Posterior cingulate gyrus (tissue), 11 donors: ENCODE measurements at regions not wholly inside any gene's neighbourhood (a gene's known extent, or its start where the extent isn't known, plus 50 kb on each side); places are given as distances from the start of the nearest gene placed in this dataset.

Experiments used
- DNase-seq, 10 donors: peaks; one replicate each; pipeline versions ENCODE4 v3.0.0 to v3.0.0-alpha.2; 2020 to 2021; ENCODE audit warnings: mixed read lengths in 3 of 10
- intact Hi-C: fragments of 100-400 bp; cut with DNase I; formaldehyde crosslinking; loops from one replicate; pipeline ENCODE4 v1.15.1; 2023

- intact Hi-C loops: no loop called here
- DNase-seq: peak in 3 of 10 donors; percentile 32 to 60 (median 44)
These were observed 222.3 kb downstream of the TEX29 start for GRCh38 chr13:111542530-111543341.

- intact Hi-C loops: no loop called here
- peak in 2 of 10 donors; percentile 47 to 60 for DNase-seq
These were observed 226.7 kb downstream of the TEX29 start for GRCh38 chr13:111546921-111547675.

GRCh38 chr13:111547726-111548273 is 227.4 kb downstream of the TEX29 start:
- intact Hi-C loops: no loop called here
- peak in 2 of 10 donors; percentile 66 to 79 for DNase-seq

DNA sequence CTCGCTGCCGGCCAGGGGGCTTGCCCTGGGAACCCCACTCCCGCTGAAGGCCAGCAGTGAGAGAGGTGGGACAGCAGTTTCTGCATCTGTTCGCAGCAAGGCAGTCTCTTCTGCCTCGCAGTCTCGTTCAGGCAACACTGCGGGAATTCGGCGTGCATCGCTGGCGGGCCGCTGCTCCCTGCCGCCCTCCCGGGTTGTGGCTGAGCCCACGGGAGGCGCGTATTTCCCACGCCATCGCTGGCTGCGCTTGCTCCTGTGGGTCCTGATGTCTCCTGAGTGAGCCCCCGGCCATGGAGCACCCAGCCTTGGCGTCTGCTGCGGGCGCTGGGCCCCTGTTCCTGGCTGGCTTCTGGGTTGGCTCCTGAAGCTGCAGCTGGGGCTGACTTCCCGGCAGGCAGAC is 227.9 kb downstream of the TEX29 start:
- peak in 2 of 10 donors; percentile 64 to 84 for DNase-seq
- intact Hi-C loops: no loop called here

- intact Hi-C loops: no loop called here
- DNase-seq: peak in 1 of 10 donors; percentile 39
These were observed 228.4 kb downstream of the TEX29 start for GRCh38 chr13:111548805-111549204.

DNA sequence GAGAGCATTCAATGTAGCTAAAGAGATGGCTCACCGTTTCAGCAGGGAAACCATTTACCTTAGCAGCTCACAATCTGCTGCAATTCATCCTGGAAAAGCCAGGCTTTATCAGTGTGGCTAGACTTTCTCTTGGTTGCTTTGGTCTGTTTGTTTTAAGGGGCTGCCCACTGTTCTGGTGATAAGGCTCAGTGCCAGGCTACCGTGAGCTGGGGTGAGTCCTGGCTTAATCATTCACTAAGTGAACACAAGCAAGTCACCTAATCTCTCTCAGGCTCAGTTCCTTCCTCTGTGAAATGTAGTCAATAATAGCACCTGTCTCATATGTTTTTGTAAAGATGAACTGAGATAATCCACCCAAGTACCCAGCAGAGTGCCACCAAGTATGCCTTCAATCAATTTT is 229.0 kb downstream of the TEX29 start:
- peak in 1 of 10 donors; percentile 6 for DNase-seq
- intact Hi-C loops: no loop called here

DNA sequence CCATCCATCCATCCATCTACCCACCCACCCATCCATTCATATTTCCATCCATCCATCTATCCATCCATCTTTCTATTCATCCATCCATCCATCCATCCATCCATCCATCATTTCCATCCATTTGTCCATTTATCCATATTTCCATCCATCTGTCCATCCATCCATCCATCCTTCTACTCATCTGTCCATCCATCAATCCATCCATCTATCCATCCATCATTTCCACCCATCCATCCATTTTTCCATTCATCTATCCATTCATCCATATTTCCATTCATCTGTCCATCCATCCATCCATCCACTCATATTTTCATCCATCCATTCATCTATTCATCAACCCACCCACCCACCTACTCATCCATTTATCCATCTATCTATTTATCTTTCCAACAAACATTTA is 229.6 kb downstream of the TEX29 start:
- intact Hi-C loops: no loop called here
- DNase-seq: no peak

DNA sequence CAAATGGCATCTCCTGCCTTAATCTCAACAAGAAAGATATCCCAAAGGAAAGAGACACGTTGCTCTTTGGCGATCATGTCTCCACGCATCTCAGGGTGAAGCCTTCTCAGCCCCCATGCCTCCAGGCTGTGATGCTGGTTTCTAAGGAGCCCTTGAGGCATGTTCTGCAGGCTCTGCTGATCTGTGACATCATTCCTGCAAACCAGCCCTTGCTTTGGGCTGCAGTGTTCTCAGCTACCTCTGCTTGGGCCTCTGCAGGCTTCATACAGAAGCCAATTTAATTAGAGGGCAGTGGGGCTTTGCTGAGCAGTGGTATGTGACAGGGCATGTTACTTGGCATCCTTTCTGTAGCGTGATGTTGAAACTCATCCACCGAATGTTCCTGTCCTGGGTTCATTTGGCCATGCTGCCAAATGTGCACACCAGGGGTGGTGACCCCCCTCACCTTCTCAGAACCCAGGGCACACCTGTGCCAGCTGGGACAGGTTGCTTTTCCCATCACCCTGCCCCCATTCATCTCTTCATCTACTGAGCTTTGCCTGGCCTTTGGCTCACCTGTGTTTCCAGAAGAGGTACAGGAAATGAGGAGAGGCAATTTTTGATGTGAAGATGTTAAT is 230.9 kb downstream of the TEX29 start:
- intact Hi-C loops: no loop called here
- peak in 2 of 10 donors; percentile 13 to 49 for DNase-seq

DNA sequence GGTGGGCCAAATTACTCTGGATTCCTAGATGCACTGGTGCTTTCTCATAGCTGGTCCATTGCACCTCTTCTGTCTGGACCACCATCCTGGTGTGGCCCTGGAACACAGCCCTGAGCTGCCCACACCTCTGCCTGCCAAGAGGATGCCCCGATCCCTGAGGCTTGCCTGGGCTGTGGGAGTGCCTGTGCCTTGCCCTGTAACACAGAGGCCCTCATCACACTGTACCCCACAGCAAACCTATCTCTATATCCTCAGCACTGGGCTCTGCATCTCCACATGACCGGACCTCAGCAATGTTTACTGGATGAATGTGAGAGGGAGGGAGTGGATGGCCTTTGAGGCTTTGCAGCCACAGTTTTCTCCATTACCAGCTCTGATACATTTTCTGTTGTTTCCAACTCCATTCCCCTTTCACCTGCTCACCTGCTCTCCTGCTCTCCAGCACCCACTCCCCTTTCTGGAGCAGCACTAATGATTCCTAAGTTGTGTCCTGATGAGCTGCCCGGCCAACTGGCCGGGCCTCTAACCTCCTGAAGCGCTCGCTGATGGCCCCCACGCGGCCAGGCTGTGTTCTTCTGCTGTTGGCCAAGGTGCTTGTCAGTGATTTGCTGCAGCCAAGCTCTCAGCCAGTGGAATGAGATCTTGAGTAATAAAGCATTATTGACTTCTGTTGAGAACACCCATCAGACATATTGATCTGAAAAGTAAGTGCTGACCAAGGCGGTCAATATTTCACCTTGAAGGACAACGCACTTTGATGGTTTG is 232.6 kb downstream of the TEX29 start:
- intact Hi-C loops: no loop called here
- peak in 1 of 10 donors; percentile 45 for DNase-seq

DNA sequence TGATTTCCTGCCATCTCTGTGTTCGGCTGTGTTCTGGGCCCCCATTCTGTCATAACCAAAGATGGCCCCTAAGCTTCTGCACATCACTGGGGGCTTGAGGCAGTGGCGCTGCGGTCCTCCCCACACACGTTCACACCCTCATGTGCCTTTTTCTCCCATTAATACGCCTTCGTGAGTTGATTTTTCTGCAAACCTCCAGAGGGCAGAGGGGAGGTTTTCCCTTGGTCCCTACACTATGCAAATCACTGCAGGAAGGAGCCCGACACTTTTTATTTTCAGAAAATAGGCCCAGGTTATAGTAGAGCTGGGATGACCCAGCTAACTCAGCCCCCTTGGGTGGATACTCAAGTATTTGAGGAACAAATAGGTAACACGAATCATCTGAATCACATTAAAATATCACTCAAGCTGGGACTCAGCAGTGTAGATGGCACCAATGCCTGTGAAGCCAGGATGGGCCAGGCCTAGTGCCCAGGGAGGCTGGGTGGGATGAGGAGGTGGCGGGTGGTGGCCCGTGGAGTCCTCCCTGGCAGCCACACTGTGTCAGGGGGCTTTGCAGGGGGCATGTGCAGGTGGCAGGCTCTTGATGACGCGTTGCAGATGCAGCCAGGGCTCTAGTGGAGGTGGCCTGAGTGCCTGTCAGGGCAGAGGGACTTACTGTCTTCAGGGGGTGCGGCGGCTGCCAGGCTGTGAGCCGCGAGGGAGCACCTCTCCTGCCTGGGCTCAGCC is 234.3 kb downstream of the TEX29 start:
- DNase-seq: peak in 1 of 10 donors; percentile 47
- intact Hi-C loops: no loop called here

GRCh38 chr13:111555268-111555808 is 234.9 kb downstream of the TEX29 start:
- peak in 1 of 10 donors; percentile 14 for DNase-seq
- intact Hi-C loops: no loop called here

DNA sequence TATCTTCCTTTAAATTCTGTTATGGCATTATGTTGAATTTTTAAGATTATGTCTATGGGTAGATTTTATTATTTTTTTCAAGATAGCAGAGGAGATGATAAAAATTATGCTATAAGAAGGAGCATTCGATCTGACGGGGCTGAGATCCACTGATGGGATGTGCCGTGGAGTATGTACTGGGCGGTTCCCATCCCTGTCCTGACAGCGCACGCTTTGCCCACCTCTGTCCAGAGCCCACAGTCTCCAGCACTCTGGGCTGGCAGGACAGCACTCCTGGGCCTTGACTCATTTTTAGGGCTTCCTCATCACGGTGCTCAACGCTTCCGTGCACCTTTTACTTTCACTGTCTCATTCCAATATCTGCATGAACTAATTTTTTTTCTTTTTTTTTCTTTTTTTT is 235.5 kb downstream of the TEX29 start:
- intact Hi-C loops: no loop called here
- peak in 1 of 10 donors; percentile 6 for DNase-seq

DNA sequence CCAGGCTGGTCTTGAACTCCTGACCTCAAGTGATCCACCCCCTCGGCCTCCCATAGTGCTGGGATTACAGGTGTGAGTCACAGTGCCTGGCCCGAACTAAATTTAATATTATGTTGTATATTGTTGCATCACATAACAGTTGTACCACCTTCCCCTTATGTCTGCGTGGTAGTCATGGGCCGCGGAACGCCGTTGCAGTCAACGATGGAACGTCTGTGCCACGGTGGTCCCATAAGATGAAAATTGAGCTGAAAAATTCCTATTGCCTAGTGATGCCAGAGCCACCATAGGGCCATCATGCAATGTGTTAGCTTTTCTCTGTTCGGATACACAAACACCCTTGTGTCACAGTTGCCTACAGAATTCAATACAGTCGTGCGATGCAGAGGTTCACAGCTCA is 236.1 kb downstream of the TEX29 start:
- peak in 1 of 10 donors; percentile 37 for DNase-seq
- intact Hi-C loops: no loop called here

DNA sequence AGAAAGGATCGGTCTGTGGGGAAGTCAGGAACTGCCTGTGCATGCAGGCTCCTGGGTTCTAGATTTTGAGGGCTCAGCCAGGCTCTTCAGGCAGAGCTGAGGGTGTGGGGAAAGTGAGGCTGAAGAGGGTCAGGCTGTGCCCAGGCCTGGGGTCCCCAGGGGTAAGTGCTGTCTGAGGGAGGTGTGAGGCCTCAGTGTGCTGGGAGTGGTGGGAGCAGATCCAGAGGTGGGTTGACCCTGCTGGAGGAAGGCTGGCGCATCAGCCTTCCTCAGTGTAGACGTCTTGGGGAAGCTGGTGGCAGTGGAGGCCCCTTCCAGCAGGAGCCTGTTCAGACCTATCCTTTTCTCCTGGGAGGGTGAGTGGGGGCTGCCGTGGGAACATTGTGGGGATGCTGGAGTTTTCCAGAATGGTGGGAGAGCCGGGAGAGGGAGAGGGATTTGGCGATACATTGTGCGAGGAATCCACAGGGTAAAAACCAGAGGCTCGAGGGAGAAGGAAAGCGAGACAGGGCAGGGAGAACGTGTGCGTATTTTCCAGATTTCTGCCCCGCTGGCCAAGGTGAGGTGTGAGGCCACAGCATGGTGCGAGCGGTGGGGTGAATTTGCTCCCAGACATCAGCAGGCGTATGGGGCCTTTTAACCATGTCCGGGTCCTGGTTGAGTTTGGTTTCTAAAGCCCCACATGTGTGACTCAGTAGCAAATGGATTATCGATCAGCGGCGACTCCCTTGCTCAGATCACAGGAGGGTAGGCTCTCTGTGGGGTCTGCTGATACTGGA is 237.7 kb downstream of the TEX29 start:
- intact Hi-C loops: no loop called here
- DNase-seq: peak in 1 of 10 donors; percentile 29

DNA sequence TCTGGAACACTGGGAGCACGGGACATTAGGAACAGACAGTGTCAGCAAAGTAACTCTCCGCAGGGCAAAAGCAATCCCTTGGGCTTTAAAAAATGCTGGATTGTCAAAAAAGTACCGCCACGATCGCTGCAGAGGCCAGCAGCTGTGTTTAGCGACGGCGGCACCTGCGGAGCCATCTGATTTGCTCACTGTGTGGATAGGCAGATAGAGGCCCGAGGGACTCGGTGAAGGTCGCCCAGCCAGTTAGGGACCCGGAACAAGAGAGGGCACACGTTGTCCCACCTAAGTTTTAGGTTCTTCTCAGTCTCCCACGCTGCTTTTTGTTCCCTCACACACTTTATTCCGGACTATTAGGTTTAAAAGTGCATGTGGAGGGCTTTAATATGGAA is 238.3 kb downstream of the TEX29 start:
- DNase-seq: peak in 1 of 10 donors; percentile 54
- intact Hi-C loops: no loop called here

DNA sequence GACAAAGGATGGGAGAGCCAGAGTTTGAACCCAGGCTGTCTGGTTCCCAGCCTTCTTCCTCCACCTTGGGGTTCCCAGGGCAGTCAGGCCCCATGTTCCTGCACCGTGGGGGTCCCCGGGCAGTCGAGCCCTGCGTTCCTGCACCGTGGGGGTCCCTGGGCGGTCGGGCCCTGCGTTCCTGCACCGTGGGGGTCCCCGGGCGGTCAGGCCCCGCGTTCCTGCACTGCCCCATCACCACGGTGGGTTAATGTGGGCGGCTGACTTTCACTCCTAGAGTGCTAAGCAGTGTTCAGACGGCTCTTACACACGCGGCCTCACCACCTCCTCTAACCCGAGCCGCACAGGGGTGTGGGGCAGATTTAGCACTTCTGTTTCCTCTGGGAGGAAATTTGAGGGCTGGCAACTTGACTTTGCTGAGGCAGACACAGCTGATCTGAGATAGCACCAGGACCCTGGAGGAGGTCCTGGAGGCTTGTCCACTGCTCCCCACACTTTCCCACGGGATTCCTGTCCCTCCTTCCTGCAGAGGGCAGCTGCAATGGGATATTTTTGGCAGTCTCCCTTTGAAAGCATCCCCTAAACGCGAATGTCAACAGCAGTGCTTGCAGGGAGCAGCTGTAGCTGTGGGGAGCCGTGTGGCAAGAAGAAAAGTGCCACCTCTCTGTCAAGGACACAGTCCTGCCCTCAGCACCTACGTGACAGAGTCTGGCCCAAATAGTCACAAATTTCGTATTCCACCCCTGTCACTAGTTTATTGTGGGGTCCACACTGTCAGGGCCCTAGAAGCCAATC is 239.4 kb downstream of the TEX29 start:
- DNase-seq: peak in 1 of 10 donors; percentile 57
- intact Hi-C loops: no loop called here

- intact Hi-C loops: no loop called here
- peak in 1 of 10 donors; percentile 43 for DNase-seq
These were observed 240.8 kb downstream of the TEX29 start for GRCh38 chr13:111561091-111561781.
